GM21825 (cell line): ENCODE measurements at regions not wholly inside any gene's neighbourhood (a gene's known extent, or its start where the extent isn't known, plus 50 kb on each side); places are given as distances from the start of the nearest gene placed in this dataset.

Source experiments
- ATAC-seq: cut with Tn5 transposase; IDR thresholded peaks from one replicate; pipeline ENCODE4 v1.9.1; 2021; ENCODE audit warnings: mild to moderate bottlenecking, moderate library complexity; ENCODE audit not compliant: unreplicated experiment

GRCh38 chr15:38671675-38672254, 107.2 kb upstream of the RASGRP1 start:
- peak; percentile 57 for ATAC-seq

DNA sequence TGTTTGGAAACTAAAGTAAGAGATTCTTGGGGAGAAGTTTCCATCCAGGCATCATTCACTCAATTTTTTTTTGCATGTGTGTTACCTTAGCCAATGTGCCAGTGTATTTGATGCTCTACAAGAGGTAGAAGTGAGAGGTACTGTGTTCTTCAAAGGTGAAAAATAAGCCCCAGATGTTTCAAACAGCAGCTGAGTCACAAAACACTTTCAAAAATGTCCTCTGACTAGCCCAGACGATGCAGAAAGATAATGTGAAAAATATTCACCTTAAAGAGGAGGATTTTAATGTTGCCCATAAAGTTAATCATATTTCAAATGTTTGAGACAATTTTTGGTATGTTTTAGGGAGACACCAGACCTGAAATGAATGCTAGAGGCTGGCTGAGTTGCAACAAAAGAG, 107.7 kb upstream of the RASGRP1 start:
- ATAC-seq: no peak

- peak; percentile 34 for ATAC-seq
Observed at GRCh38 chr15:38672814-38673670, 108.4 kb upstream of the RASGRP1 start.

- no peak for ATAC-seq
Observed at GRCh38 chr15:38674448-38674847, 109.8 kb upstream of the RASGRP1 start.

DNA sequence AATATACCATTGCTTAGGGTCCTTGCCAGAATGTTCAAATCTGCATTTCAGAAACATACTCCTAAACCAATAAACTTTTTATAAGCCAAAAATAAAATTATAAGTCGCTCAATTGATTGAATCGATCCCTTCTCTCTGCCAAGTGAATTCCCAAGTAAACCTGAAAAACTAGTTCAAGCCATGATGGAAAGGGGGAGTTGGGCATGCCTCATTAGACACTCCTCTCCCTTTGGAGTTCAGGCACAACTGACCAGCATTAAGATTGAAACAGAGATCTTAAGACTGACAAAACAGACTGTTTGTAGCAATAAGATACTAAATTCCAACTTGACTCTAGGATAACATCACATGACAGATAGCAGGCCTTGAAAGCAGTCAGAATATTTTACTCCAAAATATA, 113.7 kb upstream of the RASGRP1 start:
- ATAC-seq: no peak

DNA sequence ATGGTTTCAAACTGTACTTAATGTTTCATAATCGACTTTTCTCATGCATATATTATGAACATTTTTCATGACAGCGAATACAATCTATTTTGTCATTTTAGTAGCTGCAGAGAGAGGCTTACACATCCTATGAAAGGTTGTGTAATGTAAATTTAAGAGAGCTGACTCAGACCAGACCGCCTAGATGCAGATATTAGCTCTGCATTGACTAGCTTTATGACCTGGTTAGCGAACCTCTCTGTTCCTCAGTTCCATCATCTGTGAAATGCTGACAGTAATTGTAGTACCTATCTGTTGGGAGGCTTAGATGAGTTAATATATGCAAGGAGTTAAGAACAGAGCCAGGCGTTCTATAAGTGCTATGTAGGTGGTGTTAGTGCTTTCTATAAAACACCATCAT, 116.2 kb upstream of the RASGRP1 start:
- no peak for ATAC-seq

DNA sequence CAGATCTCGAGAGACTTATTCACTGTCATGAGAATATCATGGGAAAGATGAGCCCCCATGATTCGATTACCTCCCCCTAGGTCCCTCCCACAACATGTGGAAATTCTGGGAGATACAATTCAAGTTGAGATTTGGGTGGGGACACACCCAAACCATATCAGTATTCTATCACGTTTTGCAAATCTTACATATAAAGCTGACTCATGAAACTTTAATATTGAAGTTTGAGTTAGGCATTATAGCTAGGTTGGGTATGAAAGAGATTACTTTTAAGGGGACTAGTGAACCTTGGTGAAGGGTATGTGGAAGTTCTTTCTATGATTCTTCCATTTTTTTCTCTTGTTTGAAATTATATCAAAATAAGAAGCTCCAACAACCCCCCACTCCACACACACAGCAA, 117.7 kb upstream of the RASGRP1 start:
- no peak for ATAC-seq

GRCh38 chr15:38682861-38683260, 118.2 kb upstream of the RASGRP1 start:
- peak; percentile 49 for ATAC-seq

- ATAC-seq: peak; percentile 15
Observed at GRCh38 chr15:38683382-38684242, 119.0 kb upstream of the RASGRP1 start.

- ATAC-seq: no peak
Observed at GRCh38 chr15:38684440-38685010, 119.9 kb upstream of the RASGRP1 start.

DNA sequence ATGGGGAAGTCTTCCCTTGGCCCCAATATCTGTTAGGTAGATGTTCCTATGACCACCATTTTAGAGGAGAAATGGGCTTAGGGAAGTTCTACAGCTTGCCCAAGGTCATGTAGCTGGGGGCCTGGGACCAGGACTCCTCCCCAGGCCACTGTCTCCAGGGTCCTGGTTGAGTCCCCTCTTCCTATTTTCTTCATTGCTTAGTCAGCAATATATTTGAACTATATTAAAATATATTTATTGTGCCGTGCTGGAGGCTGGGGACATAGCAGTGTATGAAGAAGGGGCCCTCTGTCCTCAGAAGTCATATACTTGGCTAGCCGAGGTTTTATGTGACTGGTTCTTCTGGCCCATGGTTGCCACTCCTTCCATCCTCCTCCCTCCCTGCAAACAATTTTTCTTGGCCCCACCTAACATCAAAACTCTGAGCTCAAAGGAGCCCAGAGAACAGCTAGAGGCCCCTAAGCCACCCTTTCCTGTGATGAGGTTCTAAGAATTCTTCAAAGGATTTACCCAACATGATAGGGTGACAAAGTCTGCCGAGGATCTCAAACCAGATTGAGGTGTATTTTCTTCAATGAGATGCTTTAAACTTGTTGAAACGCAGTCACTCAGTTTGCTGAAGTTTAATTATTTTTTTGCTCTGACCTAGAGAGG, 121.2 kb upstream of the RASGRP1 start:
- ATAC-seq: no peak

DNA sequence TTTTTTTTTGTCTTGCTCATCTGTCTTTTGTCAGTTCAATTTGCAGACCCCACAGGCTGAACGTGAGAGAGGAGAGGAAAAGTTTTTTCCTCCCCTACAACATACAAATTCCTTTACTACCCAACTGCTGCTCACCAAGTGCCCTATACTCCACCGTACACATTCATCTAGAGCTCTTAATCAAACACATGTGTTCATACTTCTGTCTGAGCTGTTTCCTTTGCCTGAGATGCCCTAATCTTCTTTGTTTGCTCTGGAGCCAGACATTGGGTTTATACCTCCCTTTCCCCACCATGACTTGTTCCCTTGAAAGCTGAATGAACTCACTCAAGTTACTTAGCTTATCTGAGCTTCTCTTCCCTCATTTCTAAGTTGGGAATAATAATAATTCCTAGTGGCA, 122.7 kb upstream of the RASGRP1 start:
- no peak for ATAC-seq

- no peak for ATAC-seq
Observed at GRCh38 chr15:38687775-38688495, 123.3 kb upstream of the RASGRP1 start.

DNA sequence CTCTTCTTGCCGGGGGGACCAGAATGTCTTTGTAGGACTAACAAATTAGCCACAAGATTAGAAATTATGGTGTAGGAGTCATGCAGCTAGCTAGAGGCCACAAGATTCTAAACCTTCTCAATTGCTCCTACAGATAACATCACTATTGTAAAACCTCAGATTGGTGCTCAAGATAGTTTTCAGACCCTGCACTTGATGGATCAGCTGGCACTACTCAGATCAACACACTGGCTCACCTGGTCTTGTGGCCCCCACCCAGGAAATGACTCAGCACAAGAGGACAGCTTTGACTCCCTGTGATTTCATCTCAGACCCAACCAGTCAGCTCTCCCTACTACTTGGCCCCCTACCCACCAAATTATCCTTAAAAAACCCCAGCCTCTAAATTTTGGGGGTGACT, 124.1 kb upstream of the RASGRP1 start:
- no peak for ATAC-seq

DNA sequence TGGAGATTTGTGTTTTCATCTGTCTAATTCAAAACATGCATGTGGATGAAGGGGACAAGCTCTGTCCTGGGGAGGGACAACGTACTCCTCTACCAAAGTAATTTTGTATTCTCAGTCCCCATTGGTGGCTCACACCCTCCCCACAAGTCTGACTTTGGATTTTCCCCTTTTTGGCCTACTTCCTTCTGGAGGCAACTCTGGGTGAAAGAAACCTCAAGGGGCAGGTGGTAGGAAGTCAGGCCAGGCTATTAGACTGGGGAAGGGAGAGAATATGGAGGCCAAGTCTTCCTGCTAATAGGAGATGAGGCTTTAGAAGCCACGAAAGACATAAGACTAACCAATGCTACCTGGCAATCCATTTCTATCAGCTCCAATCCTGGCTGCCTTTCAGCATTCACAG, 124.9 kb upstream of the RASGRP1 start:
- ATAC-seq: no peak

DNA sequence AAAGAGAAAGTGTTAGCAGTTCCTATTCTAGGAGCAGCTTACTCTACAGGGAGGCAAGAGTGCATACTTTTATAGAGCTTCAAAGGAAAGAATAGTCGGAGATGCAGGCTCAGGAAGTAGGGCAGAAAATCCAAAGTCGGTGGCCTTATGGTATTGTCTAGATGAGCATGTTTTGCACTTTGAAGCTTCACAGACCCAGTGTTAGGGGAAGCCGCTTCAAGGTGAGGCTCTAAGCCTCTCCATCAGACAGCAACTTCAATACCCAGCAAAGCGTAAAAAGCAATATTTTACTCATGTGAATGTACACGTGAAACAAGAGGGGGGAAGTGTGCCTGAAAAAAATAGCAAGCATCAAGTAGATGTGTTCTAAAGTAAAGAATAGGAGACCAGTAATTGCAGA, 125.6 kb upstream of the RASGRP1 start:
- no peak for ATAC-seq

DNA sequence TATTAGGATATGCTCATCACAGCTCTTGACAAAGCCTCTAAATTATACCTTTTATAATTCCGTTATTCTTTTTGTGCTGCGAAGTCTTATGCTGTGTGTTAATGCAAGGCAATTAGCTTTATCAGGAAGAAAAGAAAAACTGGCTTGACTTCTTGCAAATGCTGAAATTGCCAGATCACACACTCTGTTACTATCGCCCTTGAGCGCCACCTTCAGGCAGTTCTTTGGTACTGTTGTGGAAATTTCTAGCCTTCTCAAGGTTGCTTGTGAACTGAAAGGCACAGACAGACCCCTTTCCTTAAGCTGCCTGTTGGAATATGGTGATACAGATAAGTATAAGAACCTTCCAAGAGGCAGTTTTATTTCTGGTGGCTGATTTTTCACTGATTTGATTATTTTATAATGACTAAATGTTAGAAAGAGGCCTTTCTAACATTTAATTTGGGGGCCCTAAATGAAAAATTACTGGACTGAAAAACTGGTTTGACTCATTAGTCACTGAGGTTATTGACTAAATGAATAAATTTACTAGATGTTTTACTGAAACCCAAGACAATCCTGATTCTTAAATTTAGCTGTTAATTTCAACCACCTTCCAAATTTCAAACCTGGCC, 126.2 kb upstream of the RASGRP1 start:
- no peak for ATAC-seq

- no peak for ATAC-seq
Observed at GRCh38 chr15:38691377-38691776, 126.8 kb upstream of the RASGRP1 start.

GRCh38 chr15:38691965-38692788, 127.6 kb upstream of the RASGRP1 start:
- no peak for ATAC-seq
